Transverse colon (tissue), 3 donors: ENCODE measurements at regions not wholly inside any gene's neighbourhood (a gene's known extent, or its start where the extent isn't known, plus 50 kb on each side); places are given as distances from the start of the nearest gene placed in this dataset.

Source experiments
- EP300 ChIP-seq: sonication (generic); formaldehyde crosslinking; IDR thresholded peaks from one replicate; pipeline ENCODE4 v1.6.1; 2017; ENCODE audit warnings: antibody characterized with exemption, low read depth
- POLR2A ChIP-seq: fragments of 450-650 bp; IDR thresholded peaks from one replicate; pipeline ENCODE4 v1.6.1; 2016; ENCODE audit warnings: antibody characterized with exemption, mild to moderate bottlenecking, moderate library complexity
- TF ChIP-seq, protein P1 (sequence below), 5 experiments: fragments of 200-600 bp in 3 of 5; fragments of 450-650 bp in 2 of 5; sonication (generic) in 3 of 5; IDR thresholded peaks; 1 replicate in 2 of 5; 2 replicates in 3 of 5; pipeline ENCODE4 v1.5.1; 2016 to 2017; ENCODE audit warnings: antibody characterized with exemption in 5 of 5, inconsistent platforms in 3 of 5, mild to moderate bottlenecking in 2 of 5, moderate library complexity in 1 of 5

- TF ChIP-seq, protein P1, sequence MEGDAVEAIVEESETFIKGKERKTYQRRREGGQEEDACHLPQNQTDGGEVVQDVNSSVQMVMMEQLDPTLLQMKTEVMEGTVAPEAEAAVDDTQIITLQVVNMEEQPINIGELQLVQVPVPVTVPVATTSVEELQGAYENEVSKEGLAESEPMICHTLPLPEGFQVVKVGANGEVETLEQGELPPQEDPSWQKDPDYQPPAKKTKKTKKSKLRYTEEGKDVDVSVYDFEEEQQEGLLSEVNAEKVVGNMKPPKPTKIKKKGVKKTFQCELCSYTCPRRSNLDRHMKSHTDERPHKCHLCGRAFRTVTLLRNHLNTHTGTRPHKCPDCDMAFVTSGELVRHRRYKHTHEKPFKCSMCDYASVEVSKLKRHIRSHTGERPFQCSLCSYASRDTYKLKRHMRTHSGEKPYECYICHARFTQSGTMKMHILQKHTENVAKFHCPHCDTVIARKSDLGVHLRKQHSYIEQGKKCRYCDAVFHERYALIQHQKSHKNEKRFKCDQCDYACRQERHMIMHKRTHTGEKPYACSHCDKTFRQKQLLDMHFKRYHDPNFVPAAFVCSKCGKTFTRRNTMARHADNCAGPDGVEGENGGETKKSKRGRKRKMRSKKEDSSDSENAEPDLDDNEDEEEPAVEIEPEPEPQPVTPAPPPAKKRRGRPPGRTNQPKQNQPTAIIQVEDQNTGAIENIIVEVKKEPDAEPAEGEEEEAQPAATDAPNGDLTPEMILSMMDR (IDR thresholded peaks at IDR 0.05): no peak
- no peak for TF ChIP-seq EP300
- TF ChIP-seq POLR2A: no peak
Observed at GRCh38 chr11:111168871-111169270, 76.7 kb upstream of the POU2AF2 start.
